Caco-2 (cell line): ENCODE measurements at regions not wholly inside any gene's neighbourhood (a gene's known extent, or its start where the extent isn't known, plus 50 kb on each side); places are given as distances from the start of the nearest gene placed in this dataset.

ENCODE experiments used
- BruUV-seq: library from RNA; stranded (reverse); fragments of 400-500 nt; replicated peaks from 2 replicates; lab custom pipeline; 2021; lab: Mats Ljungman, UMichigan
- CTCF ChIA-PET: fragments of 300-600 bp; sonication (Branson Sonifier 250); formaldehyde crosslinking; loops from one replicate; lab custom pipeline; 2022; ENCODE audit warnings: antibody characterized with exemption; lab: Charles Lee
- POLR2A ChIA-PET: fragments of 300-600 bp; sonication (Branson Sonifier 250); formaldehyde crosslinking; loops from one replicate; lab custom pipeline; 2022; ENCODE audit warnings: antibody characterized with exemption; lab: Charles Lee
- DNase-seq, 2 experiments: peaks; one replicate each; pipeline versions ENCODE4 v3.0.0 to v3.0.0-alpha.2; 2020 to 2022
- H3K27me3 ChIP-seq: replicated peaks from 2 replicates; pipeline ENCODE4 v1.6.0; 2011; ENCODE audit warnings: low read length; ENCODE audit not compliant: control insufficient read depth, insufficient read depth
- H3K36me3 ChIP-seq: 2 replicates; pipeline ENCODE4 v1.5.1; 2011; ENCODE audit warnings: low read length; ENCODE audit not compliant: control insufficient read depth, insufficient read depth
- H3K4me1 ChIP-seq: fragments of 250-450 bp; sonication (Bioruptor Pico); 2 replicates; pipeline ENCODE4 v1.5.1; 2020; ENCODE audit warnings: mild to moderate bottlenecking
- H3K4me3 ChIP-seq: 2 replicates; pipeline ENCODE4 v1.5.1; 2011; ENCODE audit warnings: low read depth, mild to moderate bottlenecking, control low read depth, low read length
- H3K9me3 ChIP-seq: fragments of 250-450 bp; sonication (Bioruptor Pico); 2 replicates; pipeline ENCODE4 v1.5.1; 2020; ENCODE audit warnings: mild to moderate bottlenecking, moderate library complexity
- H3K27ac Mint-ChIP-seq: one replicate; pipeline ENCODE4 v1.8.0; 2022; ENCODE audit warnings: mixed read lengths; ENCODE audit not compliant: unreplicated experiment
- H3K27me3 Mint-ChIP-seq: one replicate; pipeline ENCODE4 v1.8.0; 2022; ENCODE audit warnings: mixed read lengths; ENCODE audit not compliant: insufficient read depth, unreplicated experiment
- H3K36me3 Mint-ChIP-seq: one replicate; pipeline ENCODE4 v1.8.0; 2022; ENCODE audit warnings: mild to moderate bottlenecking, mixed read lengths; ENCODE audit not compliant: insufficient read depth, unreplicated experiment
- H3K4me1 Mint-ChIP-seq: one replicate; pipeline ENCODE4 v1.8.0; 2022; ENCODE audit warnings: low read depth, mixed read lengths; ENCODE audit not compliant: unreplicated experiment
- H3K4me3 Mint-ChIP-seq: one replicate; pipeline ENCODE4 v1.8.0; 2022; ENCODE audit warnings: mild to moderate bottlenecking, moderate library complexity, mixed read lengths; ENCODE audit not compliant: unreplicated experiment
- H3K9me3 Mint-ChIP-seq: one replicate; pipeline ENCODE4 v1.8.0; 2022; ENCODE audit warnings: mixed read lengths; ENCODE audit not compliant: unreplicated experiment
- intact Hi-C: fragments of 100-400 bp; cut with micrococcal nuclease; formaldehyde crosslinking; loops from one replicate; pipeline ENCODE4 v1.10.0; 2022; ENCODE audit not compliant: unreplicated experiment
- TF ChIP-seq, protein P1 (sequence below), 2 experiments: fragments of 200-600 bp in 1 of 2; IDR thresholded peaks; 1 replicate in 1 of 2; 2 replicates in 1 of 2; pipeline versions ENCODE4 v1.5.1 to v1.8.0; 2011 to 2022; ENCODE audit warnings: antibody characterized with exemption in 1 of 2, control low read depth in 1 of 2, inconsistent platforms in 1 of 2, low read depth in 1 of 2, low read length in 1 of 2, mild to moderate bottlenecking in 1 of 2, moderate library complexity in 1 of 2; ENCODE audit not compliant: insufficient read depth in 1 of 2, severe bottlenecking in 1 of 2, unreplicated experiment in 1 of 2

DNA sequence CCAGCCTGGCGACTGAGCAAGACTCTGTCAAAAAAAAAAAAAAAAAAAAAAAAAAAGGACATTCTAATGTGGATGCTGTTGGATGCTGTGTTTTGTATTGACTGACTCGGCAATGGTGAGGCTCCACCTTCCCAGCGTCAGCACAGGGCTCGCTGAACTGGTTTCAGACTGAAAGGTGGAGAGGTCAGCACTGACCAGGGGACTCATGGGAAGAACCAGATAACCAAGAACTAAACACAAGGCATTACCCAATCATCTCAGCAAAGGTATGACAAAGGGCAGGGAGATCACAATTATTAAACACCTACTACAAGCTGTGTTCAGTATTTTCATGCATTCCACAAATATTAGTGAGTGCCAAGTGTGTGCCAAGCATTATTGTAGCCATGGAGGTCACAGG is 103.2 kb downstream of the LRATD1 start:
- ChIA-PET CTCF (no interaction called here), POLR2A (no interaction called here)
- Histone ChIP-seq H3K9me3 (no peaks in the 10 kb centered on the region), H3K36me3 (no peaks in the 10 kb centered on the region), H3K4me1 (no peaks in the 10 kb centered on the region), H3K4me3 (no peak overlapping the region), H3K27me3 (no peaks in the 10 kb centered on the region)
- H3K27me3 Mint-ChIP-seq, result peaks cover 6% of the 10 kb centered on the region
- H3K4me1 Mint-ChIP-seq, result no peaks in the 10 kb centered on the region
- TF ChIP-seq, protein P1, sequence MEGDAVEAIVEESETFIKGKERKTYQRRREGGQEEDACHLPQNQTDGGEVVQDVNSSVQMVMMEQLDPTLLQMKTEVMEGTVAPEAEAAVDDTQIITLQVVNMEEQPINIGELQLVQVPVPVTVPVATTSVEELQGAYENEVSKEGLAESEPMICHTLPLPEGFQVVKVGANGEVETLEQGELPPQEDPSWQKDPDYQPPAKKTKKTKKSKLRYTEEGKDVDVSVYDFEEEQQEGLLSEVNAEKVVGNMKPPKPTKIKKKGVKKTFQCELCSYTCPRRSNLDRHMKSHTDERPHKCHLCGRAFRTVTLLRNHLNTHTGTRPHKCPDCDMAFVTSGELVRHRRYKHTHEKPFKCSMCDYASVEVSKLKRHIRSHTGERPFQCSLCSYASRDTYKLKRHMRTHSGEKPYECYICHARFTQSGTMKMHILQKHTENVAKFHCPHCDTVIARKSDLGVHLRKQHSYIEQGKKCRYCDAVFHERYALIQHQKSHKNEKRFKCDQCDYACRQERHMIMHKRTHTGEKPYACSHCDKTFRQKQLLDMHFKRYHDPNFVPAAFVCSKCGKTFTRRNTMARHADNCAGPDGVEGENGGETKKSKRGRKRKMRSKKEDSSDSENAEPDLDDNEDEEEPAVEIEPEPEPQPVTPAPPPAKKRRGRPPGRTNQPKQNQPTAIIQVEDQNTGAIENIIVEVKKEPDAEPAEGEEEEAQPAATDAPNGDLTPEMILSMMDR (IDR thresholded peaks at IDR 0.05; ENCODE audit: insufficient read depth in 1 of 2, low read depth in 1 of 2, low read length in 1 of 2, severe bottlenecking in 1 of 2, unreplicated experiment in 1 of 2), result no peak
- intact Hi-C loops, result no loop called here
- H3K4me3 Mint-ChIP-seq, result no peak overlapping the region
- H3K27ac Mint-ChIP-seq, result no peak overlapping the region
- H3K36me3 Mint-ChIP-seq, result no peaks in the 10 kb centered on the region
- BruUV-seq, result no TSS peak
- DNase-seq, result peak in 1 of 2 experiments; percentile 27
- no peaks in the 10 kb centered on the region for H3K9me3 Mint-ChIP-seq

DNA sequence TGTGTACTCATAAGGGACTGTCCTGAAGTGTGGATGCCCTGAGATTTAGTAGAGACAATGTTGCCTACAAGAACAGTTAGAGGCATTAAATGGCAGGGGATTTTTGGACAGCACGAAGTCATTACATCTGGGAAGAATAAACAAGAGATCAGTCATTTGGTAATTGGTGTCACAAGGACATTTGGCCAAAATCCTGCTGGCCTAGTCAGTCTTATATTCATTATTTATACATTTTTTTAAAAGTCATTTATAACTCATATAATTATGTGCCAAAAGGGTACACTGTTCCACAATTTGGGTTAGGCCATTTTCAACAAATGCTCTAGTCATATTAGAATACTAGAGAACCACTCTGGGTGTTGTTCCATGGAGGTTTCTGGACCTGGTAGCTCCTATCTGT is 104.7 kb downstream of the LRATD1 start:
- Mint-ChIP-seq H3K4me1 (no peaks in the 10 kb centered on the region), H3K27me3 (peaks cover 6% of the 10 kb centered on the region), H3K4me3 (no peak overlapping the region), H3K9me3 (no peaks in the 10 kb centered on the region), H3K36me3 (no peaks in the 10 kb centered on the region), H3K27ac (no peak overlapping the region)
- CTCF ChIA-PET, result no interaction called here
- Histone ChIP-seq H3K4me3 (no peak overlapping the region), H3K27me3 (no peaks in the 10 kb centered on the region), H3K4me1 (no peaks in the 10 kb centered on the region), H3K36me3 (no peaks in the 10 kb centered on the region), H3K9me3 (no peaks in the 10 kb centered on the region)
- intact Hi-C loops, result no loop called here
- POLR2A ChIA-PET, result no interaction called here
- no peak for DNase-seq
- BruUV-seq, result no TSS peak
- TF ChIP-seq, protein P1 (IDR thresholded peaks at IDR 0.05; ENCODE audit: insufficient read depth in 1 of 2, low read depth in 1 of 2, low read length in 1 of 2, severe bottlenecking in 1 of 2, unreplicated experiment in 1 of 2), result no peak

DNA sequence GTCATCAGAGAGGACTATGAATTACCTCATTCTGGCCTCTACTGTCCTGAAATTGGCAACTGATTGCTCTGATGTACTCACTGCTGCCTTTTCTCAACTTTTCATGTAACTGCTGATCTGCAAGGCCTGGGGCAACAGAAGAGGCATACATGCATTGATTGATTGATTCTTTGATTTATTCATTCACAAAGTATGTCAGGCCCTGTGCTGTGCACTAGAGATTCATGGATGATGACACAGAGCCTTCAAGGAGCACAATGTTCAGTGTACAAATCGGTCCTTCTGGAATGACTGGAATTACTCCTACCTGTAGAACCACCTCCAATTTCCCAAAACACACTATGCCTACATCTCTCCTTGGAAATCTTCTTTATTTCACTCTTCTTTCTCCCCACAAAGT is 111.3 kb downstream of the LRATD1 start:
- Mint-ChIP-seq H3K27ac (no peak overlapping the region), H3K27me3 (peaks cover 3% of the 10 kb centered on the region), H3K36me3 (no peaks in the 10 kb centered on the region), H3K4me1 (no peaks in the 10 kb centered on the region), H3K9me3 (no peaks in the 10 kb centered on the region), H3K4me3 (no peak overlapping the region)
- Histone ChIP-seq H3K36me3 (no peaks in the 10 kb centered on the region), H3K4me1 (no peaks in the 10 kb centered on the region), H3K4me3 (no peak overlapping the region), H3K27me3 (no peaks in the 10 kb centered on the region), H3K9me3 (no peaks in the 10 kb centered on the region)
- TF ChIP-seq, protein P1 (IDR thresholded peaks at IDR 0.05; ENCODE audit: insufficient read depth in 1 of 2, low read depth in 1 of 2, low read length in 1 of 2, severe bottlenecking in 1 of 2, unreplicated experiment in 1 of 2), result no peak
- intact Hi-C loops, result no loop called here
- CTCF ChIA-PET, result no interaction called here
- DNase-seq, result no peak
- POLR2A ChIA-PET, result no interaction called here
- BruUV-seq, result no TSS peak
